Ovary (tissue), 7 donors: ENCODE measurements at regions not wholly inside any gene's neighbourhood (a gene's known extent, or its start where the extent isn't known, plus 50 kb on each side); places are given as distances from the start of the nearest gene placed in this dataset.

Source experiments
- DNase-seq, 5 donors: peaks; one replicate each; pipeline ENCODE4 v3.0.0-alpha.2; 2019 to 2020
- H3K27ac ChIP-seq, 2 donors: fragments of 200-600 bp; one replicate each; pipeline versions ENCODE4 v1.5.1 to v1.8.0; 2019 to 2022
- H3K27me3 ChIP-seq: fragments of 200-600 bp; one replicate; pipeline ENCODE4 v1.8.0; 2022
- H3K36me3 ChIP-seq: fragments of 200-600 bp; sonication (generic); one replicate; pipeline ENCODE4 v1.5.1; 2019
- H3K4me1 ChIP-seq: one replicate; pipeline ENCODE4 v1.8.1; 2013; ENCODE audit warnings: mild to moderate bottlenecking, moderate library complexity; ENCODE audit not compliant: insufficient read depth
- H3K4me3 ChIP-seq: fragments of 200-600 bp; sonication (generic); one replicate; pipeline ENCODE4 v1.5.1; 2017
- H3K9me3 ChIP-seq, 2 donors: fragments of 200-600 bp in 1 of 2; sonication (generic) in 1 of 2; one replicate each; pipeline versions ENCODE4 v1.5.1 to v1.8.1; 2013 to 2019; ENCODE audit warnings: mild to moderate bottlenecking in 1 of 2, moderate library complexity in 1 of 2
- EP300 ChIP-seq: sonication (generic); formaldehyde crosslinking; IDR thresholded peaks from one replicate; pipeline ENCODE4 v1.6.1; 2017; ENCODE audit warnings: antibody characterized with exemption
- POLR2A ChIP-seq: fragments of 450-650 bp; IDR thresholded peaks from one replicate; pipeline ENCODE4 v1.6.1; 2017; ENCODE audit warnings: antibody characterized with exemption, mild to moderate bottlenecking, moderate library complexity
- WGBS, 3 donors: extraction: QIAGEN DNeasy Blood & Tissue Kit in 1 of 3; methylation state at CpG; one replicate each; pipeline versions ENCODE4 v1.1.5 to v1.1.7; 2013 to 2017; 5-methylcytosine and 5-hydroxymethylcytosine counted together
- intact Hi-C, 4 donors: fragments of 100-400 bp; cut with DNase I; formaldehyde crosslinking; loops; one replicate each; pipeline versions ENCODE4 v1.11.0 to v1.15.1; 2022 to 2023
- TF ChIP-seq, protein P1 (sequence below), 3 donors: fragments of 450-650 bp in 2 of 3; fragments of 200-600 bp in 1 of 3; IDR thresholded peaks; one replicate each; pipeline versions ENCODE4 v1.5.1 to v1.8.0; 2016 to 2022; ENCODE audit warnings: antibody characterized with exemption in 3 of 3, mild to moderate bottlenecking in 1 of 3
- donor health status: DM: no; HTN: no; CAD: no; lungs with moderate emphysema.
- donor health status: DM: no; HTN: no; CAD: no.
- donor health status: Bipolar disorder and iron deficiency.
- donor health status: DM: no; HTN: no; CAD: no.
- donor health status: DM: yes; HTN: yes; CAD: no.

DNA sequence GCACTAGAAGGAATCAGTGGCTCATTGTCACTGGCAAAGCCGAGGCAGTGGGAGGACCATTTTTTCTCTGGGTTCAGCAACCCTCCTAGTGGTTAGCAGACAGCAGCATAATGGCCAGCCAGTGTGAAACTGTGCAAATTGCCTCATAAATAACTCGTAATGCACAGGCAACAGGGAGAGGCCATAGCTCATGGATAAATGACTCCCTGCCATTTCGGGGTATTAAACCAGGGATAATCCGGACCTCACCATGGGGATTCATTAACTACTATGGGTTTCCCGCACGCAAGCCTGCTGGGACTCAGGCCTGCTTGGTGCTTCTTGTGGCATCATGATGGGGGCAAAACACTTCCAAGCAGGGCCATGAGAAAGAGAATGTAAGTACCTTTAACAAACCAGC lies 158.2 kb upstream of the CHD6 start:
- no peak for TF ChIP-seq EP300
- TF ChIP-seq, protein P1, sequence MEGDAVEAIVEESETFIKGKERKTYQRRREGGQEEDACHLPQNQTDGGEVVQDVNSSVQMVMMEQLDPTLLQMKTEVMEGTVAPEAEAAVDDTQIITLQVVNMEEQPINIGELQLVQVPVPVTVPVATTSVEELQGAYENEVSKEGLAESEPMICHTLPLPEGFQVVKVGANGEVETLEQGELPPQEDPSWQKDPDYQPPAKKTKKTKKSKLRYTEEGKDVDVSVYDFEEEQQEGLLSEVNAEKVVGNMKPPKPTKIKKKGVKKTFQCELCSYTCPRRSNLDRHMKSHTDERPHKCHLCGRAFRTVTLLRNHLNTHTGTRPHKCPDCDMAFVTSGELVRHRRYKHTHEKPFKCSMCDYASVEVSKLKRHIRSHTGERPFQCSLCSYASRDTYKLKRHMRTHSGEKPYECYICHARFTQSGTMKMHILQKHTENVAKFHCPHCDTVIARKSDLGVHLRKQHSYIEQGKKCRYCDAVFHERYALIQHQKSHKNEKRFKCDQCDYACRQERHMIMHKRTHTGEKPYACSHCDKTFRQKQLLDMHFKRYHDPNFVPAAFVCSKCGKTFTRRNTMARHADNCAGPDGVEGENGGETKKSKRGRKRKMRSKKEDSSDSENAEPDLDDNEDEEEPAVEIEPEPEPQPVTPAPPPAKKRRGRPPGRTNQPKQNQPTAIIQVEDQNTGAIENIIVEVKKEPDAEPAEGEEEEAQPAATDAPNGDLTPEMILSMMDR (IDR thresholded peaks at IDR 0.05): no peak
- TF ChIP-seq POLR2A: no peak
- no peak for DNase-seq
- Histone ChIP-seq H3K4me1 (no peaks in the 10 kb centered on the region), H3K9me3 (no peaks in the 10 kb centered on the region), H3K27ac (no peak overlapping the region), H3K36me3 (no peaks in the 10 kb centered on the region), H3K27me3 (no peaks in the 10 kb centered on the region), H3K4me3 (no peak overlapping the region)
- 71 to 75% (median 74%) methylated on average over 6 of the region's 6 CpGs for WGBS, 3 donors
- intact Hi-C loops: no loop called here

DNA sequence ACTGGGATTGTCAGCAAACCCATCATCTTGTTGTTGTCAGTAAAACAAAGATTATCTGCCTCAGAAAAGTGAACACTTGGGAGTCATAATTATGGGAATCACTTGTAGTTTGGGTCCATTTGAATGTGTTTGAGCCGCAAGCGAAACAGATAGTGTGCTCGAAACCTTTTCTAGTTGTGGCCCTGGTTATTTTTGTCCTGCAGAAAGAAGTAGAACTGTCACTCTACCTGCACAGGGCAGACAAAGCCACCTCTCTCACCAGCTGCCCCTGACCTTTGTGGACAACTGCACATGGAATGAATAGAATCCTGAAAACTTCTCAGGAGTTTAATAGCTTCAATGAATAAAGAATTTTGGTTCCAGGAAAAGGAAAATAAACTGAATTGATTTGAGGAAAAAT lies 156.1 kb upstream of the CHD6 start:
- H3K4me1 ChIP-seq: no peaks in the 10 kb centered on the region
- H3K27ac ChIP-seq: no peak overlapping the region
- no peaks in the 10 kb centered on the region for H3K27me3 ChIP-seq
- H3K4me3 ChIP-seq: no peak overlapping the region
- 79 to 94% (median 84%) methylated on average over 3 of the region's 3 CpGs for WGBS, 3 donors
- H3K36me3 ChIP-seq: no peaks in the 10 kb centered on the region
- intact Hi-C loops: no loop called here
- TF ChIP-seq POLR2A: no peak
- TF ChIP-seq, protein P1 (IDR thresholded peaks at IDR 0.05): no peak
- no peak for TF ChIP-seq EP300
- no peak for DNase-seq
- no peaks in the 10 kb centered on the region for H3K9me3 ChIP-seq

DNA sequence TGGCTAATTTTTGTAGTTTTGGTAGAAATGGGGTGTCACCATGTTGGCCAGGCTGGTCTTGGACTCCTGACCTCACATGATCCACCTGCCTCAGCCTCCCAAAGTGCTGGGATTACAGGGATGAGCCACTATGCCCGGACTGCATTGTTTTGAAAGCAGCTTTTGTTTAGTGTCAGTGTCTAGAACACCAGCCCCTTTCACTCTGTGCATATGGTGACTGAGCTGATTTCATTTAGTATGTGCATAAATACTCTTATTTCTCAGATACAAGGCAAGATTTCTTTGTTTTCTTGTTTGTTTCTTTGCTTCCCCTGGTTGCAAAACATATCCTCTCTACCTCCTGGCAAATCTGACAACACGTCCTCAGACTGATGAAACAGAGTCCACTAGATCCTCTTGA lies 152.8 kb upstream of the CHD6 start:
- intact Hi-C loops: no loop called here
- no peak overlapping the region for H3K4me3 ChIP-seq
- WGBS, 3 donors: 64 to 69% (median 66%) methylated on average over 2 of the region's 2 CpGs
- no peaks in the 10 kb centered on the region for H3K4me1 ChIP-seq
- H3K9me3 ChIP-seq: no peaks in the 10 kb centered on the region
- H3K27ac ChIP-seq: no peak overlapping the region
- TF ChIP-seq, protein P1 (IDR thresholded peaks at IDR 0.05): no peak
- TF ChIP-seq EP300 (no peak), POLR2A (no peak)
- DNase-seq: no peak
- no peaks in the 10 kb centered on the region for H3K27me3 ChIP-seq
- H3K36me3 ChIP-seq: no peaks in the 10 kb centered on the region

DNA sequence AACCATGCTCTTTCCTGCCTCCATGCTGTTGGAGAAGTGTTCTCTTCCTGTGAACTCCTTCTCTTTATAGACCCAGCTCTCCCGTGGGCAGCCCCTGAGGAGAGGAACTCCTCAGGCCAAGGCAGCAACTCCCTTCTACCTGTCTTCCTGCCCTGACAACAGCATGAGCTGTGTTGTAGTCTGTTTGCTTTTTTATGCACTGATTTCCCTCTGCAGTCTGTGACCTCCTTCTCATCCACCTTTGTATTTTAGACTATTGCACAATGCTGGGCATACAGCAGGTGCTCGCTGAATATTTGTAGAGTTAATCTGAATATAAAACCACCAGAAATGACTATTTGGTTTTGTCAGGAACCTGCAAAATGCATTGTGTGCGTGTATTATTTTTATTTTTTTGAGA lies 152.2 kb upstream of the CHD6 start:
- no peak for DNase-seq
- Histone ChIP-seq H3K9me3 (no peaks in the 10 kb centered on the region), H3K4me3 (no peak overlapping the region), H3K27me3 (no peaks in the 10 kb centered on the region), H3K27ac (no peak overlapping the region), H3K4me1 (no peaks in the 10 kb centered on the region), H3K36me3 (no peaks in the 10 kb centered on the region)
- TF ChIP-seq, protein P1 (IDR thresholded peaks at IDR 0.05): no peak
- TF ChIP-seq POLR2A (no peak), EP300 (no peak)
- intact Hi-C loops: no loop called here
- 53 to 73% (median 57%) methylated on average over 3 of the region's 3 CpGs for WGBS, 3 donors

DNA sequence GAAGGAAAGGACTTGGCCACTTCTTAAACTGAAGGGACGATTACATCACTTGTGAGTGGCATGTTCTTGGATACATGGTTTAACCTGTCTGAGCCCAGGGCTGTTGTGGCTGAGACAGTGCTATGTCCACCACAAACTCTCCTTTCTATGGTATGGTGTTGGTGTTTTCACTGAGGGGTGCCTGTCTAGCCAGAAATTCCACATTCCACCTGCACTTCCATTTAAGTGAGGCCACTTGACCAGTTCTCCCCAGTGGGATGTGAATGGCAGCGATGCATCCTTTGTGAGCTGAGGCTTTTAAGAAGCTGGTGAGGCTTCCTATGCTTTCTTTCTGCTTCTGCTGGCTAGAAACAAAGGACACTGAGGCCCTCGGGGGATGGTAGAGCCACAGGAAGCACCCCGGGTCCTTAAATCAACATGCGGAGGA lies 151.4 kb upstream of the CHD6 start:
- no peaks in the 10 kb centered on the region for H3K27me3 ChIP-seq
- no peaks in the 10 kb centered on the region for H3K4me1 ChIP-seq
- intact Hi-C loops: no loop called here
- no peaks in the 10 kb centered on the region for H3K36me3 ChIP-seq
- no peak overlapping the region for H3K4me3 ChIP-seq
- 56 to 61% (median 59%) methylated on average over 5 of the region's 5 CpGs for WGBS, 3 donors
- TF ChIP-seq POLR2A (no peak), EP300 (no peak)
- TF ChIP-seq, protein P1 (IDR thresholded peaks at IDR 0.05): no peak
- no peak for DNase-seq
- H3K27ac ChIP-seq: no peak overlapping the region
- H3K9me3 ChIP-seq: no peaks in the 10 kb centered on the region
